DOHH2 (cell line): ENCODE measurements at regions not wholly inside any gene's neighbourhood (a gene's known extent, or its start where the extent isn't known, plus 50 kb on each side); places are given as distances from the start of the nearest gene placed in this dataset.

Experiments used
- H3F3A ChIP-seq: fragments of 200-600 bp; sonication (generic), shearing (Covaris generic); 2 replicates; pipeline ENCODE4 v1.6.0; 2016; ENCODE audit warnings: antibody characterized with exemption, mild to moderate bottlenecking; ENCODE audit not compliant: control insufficient read depth, insufficient read depth
- H3K27ac ChIP-seq: fragments of 200-600 bp; sonication (generic); 2 replicates; pipeline ENCODE4 v1.5.1; 2014; ENCODE audit warnings: low read depth, mild to moderate bottlenecking, low read length, moderate library complexity
- H3K27me3 ChIP-seq: fragments of 200-600 bp; sonication (generic); 2 replicates; pipeline ENCODE4 v1.6.1; 2014; ENCODE audit warnings: mild to moderate bottlenecking, low read length, mixed read lengths; ENCODE audit not compliant: control insufficient read depth
- H3K36me3 ChIP-seq: fragments of 200-600 bp; sonication (generic); 2 replicates; pipeline ENCODE4 v1.6.1; 2014; ENCODE audit warnings: mild to moderate bottlenecking, low read length, moderate library complexity, mixed read lengths; ENCODE audit not compliant: control insufficient read depth
- H3K4me1 ChIP-seq: fragments of 200-600 bp; sonication (generic); 2 replicates; pipeline ENCODE4 v1.6.1; 2014; ENCODE audit warnings: mild to moderate bottlenecking, low read length, mixed read lengths; ENCODE audit not compliant: control insufficient read depth
- H3K4me2 ChIP-seq: fragments of 200-600 bp; sonication (generic); 2 replicates; pipeline ENCODE4 v1.6.0; 2014; ENCODE audit warnings: mild to moderate bottlenecking, low read length, moderate library complexity
- H3K4me3 ChIP-seq: fragments of 200-600 bp; sonication (generic); 2 replicates; pipeline ENCODE4 v1.5.1; 2014; ENCODE audit warnings: mild to moderate bottlenecking, low read length, mixed read lengths
- H3K79me2 ChIP-seq: fragments of 200-600 bp; sonication (generic); 2 replicates; pipeline ENCODE4 v1.6.1; 2014; ENCODE audit warnings: mild to moderate bottlenecking, low read length, mixed read lengths; ENCODE audit not compliant: control insufficient read depth
- H3K9me2 ChIP-seq: fragments of 200-600 bp; sonication (generic); replicated peaks from 2 replicates; pipeline ENCODE4 v1.6.1; 2014; ENCODE audit warnings: mild to moderate bottlenecking, low read length, mixed read lengths; ENCODE audit not compliant: control insufficient read depth
- H3K9me3 ChIP-seq: fragments of 200-600 bp; sonication (generic); 2 replicates; pipeline ENCODE4 v1.6.1; 2014; ENCODE audit warnings: antibody characterized with exemption, low read length, mixed read lengths; ENCODE audit not compliant: control insufficient read depth, insufficient read depth
- H4K20me1 ChIP-seq: fragments of 200-600 bp; sonication (generic); 2 replicates; pipeline ENCODE4 v1.6.0; 2014; ENCODE audit warnings: low read depth, mild to moderate bottlenecking, antibody characterized with exemption, low read length, moderate library complexity; ENCODE audit not compliant: control insufficient read depth, insufficient read depth
- CTCF ChIP-seq: fragments of 200-600 bp; sonication (generic); IDR thresholded peaks from one replicate; pipeline ENCODE4 v1.5.1; 2014; ENCODE audit warnings: antibody characterized with exemption, mild to moderate bottlenecking, low read depth, low read length; ENCODE audit not compliant: poor library complexity, severe bottlenecking
- EZH2phosphoT487 ChIP-seq: fragments of 200-600 bp; sonication (generic); IDR thresholded peaks from 2 replicates; pipeline ENCODE4 v1.6.1; 2017; ENCODE audit warnings: borderline replicate concordance, mild to moderate bottlenecking, antibody characterized with exemption, low read length, moderate library complexity, mixed read lengths

- H3K79me2 ChIP-seq = no peaks in the 10 kb centered on the region
- 0 out of 2 replicates have a peak, but pooled peaks cover 5% of the 10 kb centered on the region for H3K36me3 ChIP-seq
- no peaks in the 10 kb centered on the region for H3K27me3 ChIP-seq
- H3K4me3 ChIP-seq = no peak overlapping the region
- no peaks in the 10 kb centered on the region for H3F3A ChIP-seq
- H3K27ac ChIP-seq = no peak overlapping the region
- no peaks in the 10 kb centered on the region for H3K9me2 ChIP-seq
- no peak overlapping the region for H3K4me2 ChIP-seq
- no peaks in the 10 kb centered on the region for H4K20me1 ChIP-seq
- H3K9me3 ChIP-seq = peaks cover 47% of the 10 kb centered on the region
- TF ChIP-seq EZH2phosphoT487 = no peak
- TF ChIP-seq CTCF = no peak
- peaks cover 19% of the 10 kb centered on the region for H3K4me1 ChIP-seq
These were observed 136.3 kb upstream of the BACH2 start for GRCh38 chr6:90432937-90433336.

DNA sequence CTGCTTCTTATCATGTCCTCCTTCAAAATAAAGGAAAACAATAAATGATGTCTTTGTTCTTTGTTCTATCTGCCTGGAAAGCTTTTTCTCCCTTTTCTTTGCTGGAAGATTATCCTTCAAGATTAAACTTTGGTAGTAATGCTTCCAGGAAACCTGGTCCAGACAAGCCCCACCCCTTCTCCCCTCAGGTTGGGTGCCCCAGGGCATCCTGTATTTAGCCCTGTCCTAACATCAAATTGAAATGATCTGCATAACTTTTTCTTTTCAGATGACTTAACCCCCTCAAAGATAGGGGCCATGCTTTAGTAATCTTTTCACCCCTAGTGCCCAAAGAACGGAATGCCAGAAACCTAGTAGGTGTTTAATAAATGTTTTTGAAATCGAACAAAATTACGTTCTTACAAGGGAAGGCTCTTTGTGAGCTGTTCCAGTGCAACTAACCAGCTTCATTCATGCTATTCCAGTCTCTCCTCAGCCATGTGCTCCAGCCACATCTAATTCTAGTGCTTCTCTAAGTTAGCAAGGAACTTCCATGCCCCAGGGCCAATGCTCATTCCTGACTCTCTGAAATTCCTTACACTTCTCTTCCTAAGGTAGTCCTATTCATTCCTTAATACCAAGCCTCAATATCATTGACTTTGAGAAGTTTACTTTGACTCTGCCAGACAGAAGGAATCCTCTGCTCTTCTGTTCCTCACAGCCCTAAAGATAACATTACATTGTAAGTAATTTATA, 135.6 kb upstream of the BACH2 start:
- Histone ChIP-seq H3K9me2 (no peaks in the 10 kb centered on the region), H3K27me3 (no peaks in the 10 kb centered on the region), H3K4me2 (no peak overlapping the region), H3F3A (no peaks in the 10 kb centered on the region), H3K4me1 (peaks cover 19% of the 10 kb centered on the region), H3K36me3 (0 out of 2 replicates have a peak, but pooled peaks cover 5% of the 10 kb centered on the region), H3K4me3 (no peak overlapping the region), H3K9me3 (peaks cover 47% of the 10 kb centered on the region), H3K27ac (no peak overlapping the region), H4K20me1 (no peaks in the 10 kb centered on the region), H3K79me2 (no peaks in the 10 kb centered on the region)
- TF ChIP-seq CTCF = no peak
- TF ChIP-seq EZH2phosphoT487 = no peak

GRCh38 chr6:90431576-90431975, 134.9 kb upstream of the BACH2 start:
- H3K4me1 ChIP-seq = peaks cover 19% of the 10 kb centered on the region
- TF ChIP-seq EZH2phosphoT487 (no peak), CTCF (no peak)
- 0 out of 2 replicates have a peak, but pooled peaks cover 5% of the 10 kb centered on the region for H3K36me3 ChIP-seq
- H3K27me3 ChIP-seq = no peaks in the 10 kb centered on the region
- H3F3A ChIP-seq = no peaks in the 10 kb centered on the region
- no peak overlapping the region for H3K27ac ChIP-seq
- H3K79me2 ChIP-seq = no peaks in the 10 kb centered on the region
- H3K4me2 ChIP-seq = no peak overlapping the region
- no peaks in the 10 kb centered on the region for H4K20me1 ChIP-seq
- no peak overlapping the region for H3K4me3 ChIP-seq
- peaks cover 47% of the 10 kb centered on the region for H3K9me3 ChIP-seq
- no peaks in the 10 kb centered on the region for H3K9me2 ChIP-seq
